ENCODE measurements at regions not wholly inside any gene's neighbourhood (a gene's known extent, or its start where the extent isn't known, plus 50 kb on each side); places are given as distances from the start of the nearest gene placed in this dataset.

GRCh38 chr5:2277886-2278285 lies 395.2 kb upstream of the IRX4 start:
- Mint-ChIP-seq H3K4me1 (peaks cover 13% of the 10 kb centered on the region), H3K4me3 (no peak overlapping the region), H3K36me3 (peaks cover 3% of the 10 kb centered on the region), H3K27ac (no peak overlapping the region), H3K27me3 (ENCODE audit: insufficient read depth, low read depth) (peaks cover 12% of the 10 kb centered on the region), H3K9me3 (peaks cover 4% of the 10 kb centered on the region)
- Histone ChIP-seq H3K27me3 (no peaks in the 10 kb centered on the region), H4K20me1 (ENCODE audit: low read depth) (no peaks in the 10 kb centered on the region), H3K4me1 (peaks cover 4% of the 10 kb centered on the region), H3K79me2 (ENCODE audit: low read depth) (no peaks in the 10 kb centered on the region), H3F3A (ENCODE audit: low read depth) (peaks cover under 1% of the 10 kb centered on the region), H3K4me3 (no peak overlapping the region), H3K4me2 (no peak overlapping the region), H2AFZ (replicated peaks) (no peak overlapping the region), H3K27ac (no peak overlapping the region), H3K36me3 (no peaks in the 10 kb centered on the region), H3K9ac (no peak overlapping the region), H3K9me3 (ENCODE audit: low read depth) (no peaks in the 10 kb centered on the region)
- DNase-seq (ENCODE audit: low spot score) = no peak
- no peak for TF ChIP-seq CTCF (IDR thresholded peaks at IDR 0.05)
- TF ChIP-seq EZH2 (IDR thresholded peaks at IDR 0.05) = no peak
- TF ChIP-seq EZH2phosphoT487 (IDR thresholded peaks at IDR 0.05) = no peak

GRCh38 chr5:2276101-2276500 lies 393.4 kb upstream of the IRX4 start:
- Histone ChIP-seq H3K27ac (no peak overlapping the region), H3K9me3 (ENCODE audit: low read depth) (no peaks in the 10 kb centered on the region), H3K79me2 (ENCODE audit: low read depth) (no peaks in the 10 kb centered on the region), H2AFZ (replicated peaks) (no peak overlapping the region), H3K9ac (no peak overlapping the region), H4K20me1 (ENCODE audit: low read depth) (no peaks in the 10 kb centered on the region), H3F3A (ENCODE audit: low read depth) (no peaks in the 10 kb centered on the region), H3K4me2 (no peak overlapping the region), H3K27me3 (no peaks in the 10 kb centered on the region), H3K4me1 (no peaks in the 10 kb centered on the region), H3K36me3 (no peaks in the 10 kb centered on the region), H3K4me3 (no peak overlapping the region)
- Mint-ChIP-seq H3K27ac (no peak overlapping the region), H3K4me1 (peaks cover 14% of the 10 kb centered on the region), H3K9me3 (no peaks in the 10 kb centered on the region), H3K36me3 (peaks cover 3% of the 10 kb centered on the region), H3K4me3 (no peak overlapping the region), H3K27me3 (ENCODE audit: insufficient read depth, low read depth) (peaks cover 12% of the 10 kb centered on the region)
- DNase-seq (ENCODE audit: low spot score) = no peak
- TF ChIP-seq EZH2 (IDR thresholded peaks at IDR 0.05) = no peak
- no peak for TF ChIP-seq CTCF (IDR thresholded peaks at IDR 0.05)
- TF ChIP-seq EZH2phosphoT487 (IDR thresholded peaks at IDR 0.05) = no peak

- H3K9me3 Mint-ChIP-seq = no peaks in the 10 kb centered on the region
- H3K4me3 Mint-ChIP-seq = no peak overlapping the region
- DNase-seq (ENCODE audit: low spot score) = no peak
- H3K4me1 Mint-ChIP-seq = peaks cover 15% of the 10 kb centered on the region
- no peak overlapping the region for H3K27ac ChIP-seq
- H3F3A ChIP-seq (ENCODE audit: low read depth) = no peaks in the 10 kb centered on the region
- H4K20me1 ChIP-seq (ENCODE audit: low read depth) = no peaks in the 10 kb centered on the region
- no peaks in the 10 kb centered on the region for H3K36me3 ChIP-seq
- H3K27me3 Mint-ChIP-seq (ENCODE audit: insufficient read depth, low read depth) = peaks cover 2% of the 10 kb centered on the region
- H3K9ac ChIP-seq = no peak overlapping the region
- H3K79me2 ChIP-seq (ENCODE audit: low read depth) = no peaks in the 10 kb centered on the region
- peaks cover 6% of the 10 kb centered on the region for H3K4me1 ChIP-seq
- H3K27ac Mint-ChIP-seq = no peak overlapping the region
- no peak overlapping the region for H2AFZ ChIP-seq (replicated peaks)
- no peaks in the 10 kb centered on the region for H3K9me3 ChIP-seq (ENCODE audit: low read depth)
- no peak overlapping the region for H3K4me3 ChIP-seq
- no peak for TF ChIP-seq EZH2 (IDR thresholded peaks at IDR 0.05)
- H3K4me2 ChIP-seq = no peak overlapping the region
- H3K36me3 Mint-ChIP-seq = no peaks in the 10 kb centered on the region
- H3K27me3 ChIP-seq = no peaks in the 10 kb centered on the region
These were observed 390.0 kb upstream of the IRX4 start for GRCh38 chr5:2272755-2273154.

- H3K36me3 ChIP-seq = no peaks in the 10 kb centered on the region
- no peak overlapping the region for H3K27ac ChIP-seq
- H2AFZ ChIP-seq (replicated peaks) = no peak overlapping the region
- Mint-ChIP-seq H3K4me1 (peaks cover 15% of the 10 kb centered on the region), H3K36me3 (no peaks in the 10 kb centered on the region), H3K4me3 (no peak overlapping the region), H3K9me3 (peaks cover 3% of the 10 kb centered on the region), H3K27me3 (ENCODE audit: insufficient read depth, low read depth) (peaks cover 2% of the 10 kb centered on the region), H3K27ac (no peak overlapping the region)
- H3K9ac ChIP-seq = no peak overlapping the region
- H3K27me3 ChIP-seq = no peaks in the 10 kb centered on the region
- no peaks in the 10 kb centered on the region for H3K79me2 ChIP-seq (ENCODE audit: low read depth)
- H3K4me1 ChIP-seq = peaks cover 6% of the 10 kb centered on the region
- H3F3A ChIP-seq (ENCODE audit: low read depth) = no peaks in the 10 kb centered on the region
- no peak for DNase-seq (ENCODE audit: low spot score)
- no peak overlapping the region for H3K4me2 ChIP-seq
- H3K4me3 ChIP-seq = no peak overlapping the region
- H3K9me3 ChIP-seq (ENCODE audit: low read depth) = no peaks in the 10 kb centered on the region
- H4K20me1 ChIP-seq (ENCODE audit: low read depth) = no peaks in the 10 kb centered on the region
- no peak for TF ChIP-seq CTCF (IDR thresholded peaks at IDR 0.05)
- no peak for TF ChIP-seq EZH2phosphoT487 (IDR thresholded peaks at IDR 0.05)
- TF ChIP-seq EZH2 (IDR thresholded peaks at IDR 0.05) = no peak
These were observed 389.3 kb upstream of the IRX4 start for GRCh38 chr5:2272039-2272438.

Data from neural progenitor cell (in vitro differentiated cells).